DMS53 (cell line): ENCODE measurements at regions not wholly inside any gene's neighbourhood (a gene's known extent, or its start where the extent isn't known, plus 50 kb on each side); places are given as distances from the start of the nearest gene placed in this dataset.
"Not testable (repeated sequence)": the region's sequence is repeated elsewhere in the genome, so short reads cannot be mapped to it uniquely, and the experiment has no call there.

ENCODE experiments used
- DNase-seq: peaks from one replicate; lab custom pipeline; 2025; lab: John Stamatoyannopoulos, UW

- no peak for DNase-seq
Observed at GRCh38 chr13:50596776-50597203, 246.7 kb downstream of the DLEU7 start.

- no peak for DNase-seq
Observed at GRCh38 chr13:50598338-50598737, 245.2 kb downstream of the DLEU7 start.

- DNase-seq, result no peak
Observed at GRCh38 chr13:50599046-50599445, 244.4 kb downstream of the DLEU7 start.

GRCh38 chr13:50599927-50600326 is 243.6 kb downstream of the DLEU7 start:
- no peak for DNase-seq

GRCh38 chr13:50608370-50608769 is 235.1 kb downstream of the DLEU7 start:
- DNase-seq, result no peak

- DNase-seq, result no peak
Observed at GRCh38 chr13:50609011-50609410, 234.5 kb downstream of the DLEU7 start.

GRCh38 chr13:50610238-50610637 is 233.3 kb downstream of the DLEU7 start:
- no peak for DNase-seq

GRCh38 chr13:50611117-50611781 is 232.2 kb downstream of the DLEU7 start:
- DNase-seq, result no peak

- no peak for DNase-seq
Observed at GRCh38 chr13:50612717-50613116, 230.8 kb downstream of the DLEU7 start.

GRCh38 chr13:50613356-50613831 is 230.1 kb downstream of the DLEU7 start:
- no peak for DNase-seq

- DNase-seq, result no peak
Observed at GRCh38 chr13:50615234-50615633, 228.3 kb downstream of the DLEU7 start.

GRCh38 chr13:50616101-50616500 is 227.4 kb downstream of the DLEU7 start:
- DNase-seq, result no peak

GRCh38 chr13:50617134-50617721 is 226.3 kb downstream of the DLEU7 start:
- DNase-seq, result no peak

- no peak for DNase-seq
Observed at GRCh38 chr13:50618206-50618605, 225.3 kb downstream of the DLEU7 start.

GRCh38 chr13:50626101-50626547 is 217.4 kb downstream of the DLEU7 start:
- no peak for DNase-seq

GRCh38 chr13:50627111-50627510 is 216.4 kb downstream of the DLEU7 start:
- DNase-seq, result no peak

- not testable (repeated sequence) for DNase-seq
Observed at GRCh38 chr13:50628512-50628911, 215.0 kb downstream of the DLEU7 start.

- no peak for DNase-seq
Observed at GRCh38 chr13:50629497-50629896, 214.0 kb downstream of the DLEU7 start.

GRCh38 chr13:50629966-50630365 is 213.5 kb downstream of the DLEU7 start:
- DNase-seq, result no peak

- DNase-seq, result no peak
Observed at GRCh38 chr13:50631041-50631440, 212.5 kb downstream of the DLEU7 start.

- DNase-seq, result no peak
Observed at GRCh38 chr13:50634339-50634738, 209.2 kb downstream of the DLEU7 start.

GRCh38 chr13:50635504-50635903 is 208.0 kb downstream of the DLEU7 start:
- DNase-seq, result no peak

GRCh38 chr13:50636007-50636704 is 207.3 kb downstream of the DLEU7 start:
- no peak for DNase-seq
